ENCODE measurements at regions not wholly inside any gene's neighbourhood (a gene's known extent, or its start where the extent isn't known, plus 50 kb on each side); places are given as distances from the start of the nearest gene placed in this dataset.

DNA sequence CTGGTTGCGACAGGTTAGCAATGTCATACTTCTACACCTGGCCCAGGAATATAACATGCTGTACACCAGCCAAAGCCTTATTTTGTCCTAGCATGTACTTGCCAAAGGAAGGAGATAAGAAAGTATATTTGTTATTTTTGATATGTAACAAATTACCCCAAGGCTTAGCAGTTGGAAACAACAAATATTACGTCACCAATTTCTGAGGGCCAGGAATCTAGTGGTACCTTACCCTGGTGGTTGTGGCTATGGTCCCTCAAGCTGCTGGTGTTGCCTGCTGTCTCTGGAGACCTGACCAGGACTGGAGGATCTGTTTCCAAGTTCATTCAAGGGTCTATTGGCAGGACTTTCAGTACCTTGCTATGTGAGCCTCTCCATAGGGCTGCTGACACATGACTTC lies 135.5 kb upstream of the BANK1 start:
- TF ChIP-seq TCF12 (IDR thresholded peaks at IDR 0.05; ENCODE audit: low read depth) (no peak), FOXM1 (IDR thresholded peaks at IDR 0.05; ENCODE audit: borderline replicate concordance, low read depth) (no peak), CEBPB (IDR thresholded peaks at IDR 0.05) (no peak), NFIC (IDR thresholded peaks at IDR 0.05) (no peak), YY1 (IDR thresholded peaks at IDR 0.05; ENCODE audit: low read depth) (no peak), EP300 (IDR thresholded peaks at IDR 0.05; ENCODE audit: borderline replicate concordance) (no peak), CREB1 (IDR thresholded peaks at IDR 0.05; ENCODE audit: low read depth) (no peak), RAD21 (IDR thresholded peaks at IDR 0.05; ENCODE audit: low read depth) (no peak)
- TF ChIP-seq, protein P1, sequence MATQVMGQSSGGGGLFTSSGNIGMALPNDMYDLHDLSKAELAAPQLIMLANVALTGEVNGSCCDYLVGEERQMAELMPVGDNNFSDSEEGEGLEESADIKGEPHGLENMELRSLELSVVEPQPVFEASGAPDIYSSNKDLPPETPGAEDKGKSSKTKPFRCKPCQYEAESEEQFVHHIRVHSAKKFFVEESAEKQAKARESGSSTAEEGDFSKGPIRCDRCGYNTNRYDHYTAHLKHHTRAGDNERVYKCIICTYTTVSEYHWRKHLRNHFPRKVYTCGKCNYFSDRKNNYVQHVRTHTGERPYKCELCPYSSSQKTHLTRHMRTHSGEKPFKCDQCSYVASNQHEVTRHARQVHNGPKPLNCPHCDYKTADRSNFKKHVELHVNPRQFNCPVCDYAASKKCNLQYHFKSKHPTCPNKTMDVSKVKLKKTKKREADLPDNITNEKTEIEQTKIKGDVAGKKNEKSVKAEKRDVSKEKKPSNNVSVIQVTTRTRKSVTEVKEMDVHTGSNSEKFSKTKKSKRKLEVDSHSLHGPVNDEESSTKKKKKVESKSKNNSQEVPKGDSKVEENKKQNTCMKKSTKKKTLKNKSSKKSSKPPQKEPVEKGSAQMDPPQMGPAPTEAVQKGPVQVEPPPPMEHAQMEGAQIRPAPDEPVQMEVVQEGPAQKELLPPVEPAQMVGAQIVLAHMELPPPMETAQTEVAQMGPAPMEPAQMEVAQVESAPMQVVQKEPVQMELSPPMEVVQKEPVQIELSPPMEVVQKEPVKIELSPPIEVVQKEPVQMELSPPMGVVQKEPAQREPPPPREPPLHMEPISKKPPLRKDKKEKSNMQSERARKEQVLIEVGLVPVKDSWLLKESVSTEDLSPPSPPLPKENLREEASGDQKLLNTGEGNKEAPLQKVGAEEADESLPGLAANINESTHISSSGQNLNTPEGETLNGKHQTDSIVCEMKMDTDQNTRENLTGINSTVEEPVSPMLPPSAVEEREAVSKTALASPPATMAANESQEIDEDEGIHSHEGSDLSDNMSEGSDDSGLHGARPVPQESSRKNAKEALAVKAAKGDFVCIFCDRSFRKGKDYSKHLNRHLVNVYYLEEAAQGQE (IDR thresholded peaks at IDR 0.05; ENCODE audit: low read depth): no peak

Data from Ishikawa (cell line).